Body of pancreas (tissue), 4 donors: ENCODE measurements at regions not wholly inside any gene's neighbourhood (a gene's known extent, or its start where the extent isn't known, plus 50 kb on each side); places are given as distances from the start of the nearest gene placed in this dataset.

Experiments used
- ATAC-seq: fragments of 150-250 bp; one replicate; pipeline ENCODE4 v1.9.1; 2016
- DNase-seq, 4 donors: peaks; one replicate each; pipeline ENCODE4 v3.0.0-alpha.2; 2019
- H3K27ac ChIP-seq, 4 donors: fragments of 200-600 bp; sonication (generic); 1 replicate in 3 of 4; 2 replicates in 1 of 4; pipeline versions ENCODE4 v1.5.1 to v1.6.1; 2016 to 2019; ENCODE audit warnings: mild to moderate bottlenecking in 1 of 4, mixed read lengths in 1 of 4, moderate library complexity in 1 of 4
- H3K27me3 ChIP-seq, 2 donors: fragments of 200-600 bp; sonication (generic); one replicate each; pipeline ENCODE4 v1.6.0; 2016; ENCODE audit warnings: mild to moderate bottlenecking in 1 of 2
- H3K36me3 ChIP-seq, 2 donors: fragments of 200-600 bp; sonication (generic); replicated peaks in 1 of 2; 2 replicates each; pipeline ENCODE4 v1.5.1; 2016; ENCODE audit warnings: low read depth in 2 of 2; ENCODE audit not compliant: insufficient read depth in 1 of 2
- H3K4me1 ChIP-seq: fragments of 200-600 bp; sonication (generic); one replicate; pipeline ENCODE4 v1.6.0; 2016
- H3K4me3 ChIP-seq, 2 donors: fragments of 200-600 bp; sonication (generic); 1 replicate in 1 of 2; 2 replicates in 1 of 2; pipeline ENCODE4 v1.5.1; 2016 to 2019
- H3K9me3 ChIP-seq, 3 donors: fragments of 200-600 bp; sonication (generic); 1 replicate in 2 of 3; 2 replicates in 1 of 3; pipeline ENCODE4 v1.5.1; 2016
- CTCF ChIP-seq, 7 experiments: fragments of 450-650 bp in 4 of 7; fragments of 200-600 bp in 3 of 7; sonication (generic) in 3 of 7; IDR thresholded peaks; one replicate each; pipeline ENCODE4 v1.5.1; 2016 to 2019; ENCODE audit warnings: antibody characterized with exemption in 7 of 7
- POLR2A ChIP-seq, 3 donors: fragments of 450-650 bp; IDR thresholded peaks; one replicate each; pipeline ENCODE4 v1.6.1; 2016; ENCODE audit warnings: antibody characterized with exemption in 3 of 3, mild to moderate bottlenecking in 2 of 3
- WGBS, 2 donors: methylation state at CpG; one replicate each; pipeline ENCODE4 v1.1.5; 2017; 5-methylcytosine and 5-hydroxymethylcytosine counted together
- intact Hi-C: fragments of 100-400 bp; cut with DNase I; formaldehyde crosslinking; loops from one replicate; pipeline ENCODE4 v1.15.1; 2023

GRCh38 chr12:91968777-91969171, 176.9 kb downstream of the BTG1 start:
- no peak overlapping the region for H3K4me3 ChIP-seq
- TF ChIP-seq POLR2A (IDR thresholded peaks at IDR 0.05) = no peak
- TF ChIP-seq CTCF (IDR thresholded peaks at IDR 0.05) = no peak
- no peaks in the 10 kb centered on the region for H3K36me3 ChIP-seq
- ATAC-seq (no peak), DNase-seq (no peak)
- no peak overlapping the region for H3K27ac ChIP-seq
- intact Hi-C loops = no loop called here
- no peaks in the 10 kb centered on the region for H3K4me1 ChIP-seq
- no peaks in the 10 kb centered on the region for H3K27me3 ChIP-seq
- 93 to 98% methylated on average over 3 of the region's 3 CpGs for WGBS, 2 donors
- H3K9me3 ChIP-seq = no peaks in the 10 kb centered on the region

- H3K36me3 ChIP-seq = no peaks in the 10 kb centered on the region
- H3K9me3 ChIP-seq = no peaks in the 10 kb centered on the region
- DNase-seq (no peak), ATAC-seq (no peak)
- no peaks in the 10 kb centered on the region for H3K27me3 ChIP-seq
- H3K4me1 ChIP-seq = no peaks in the 10 kb centered on the region
- H3K27ac ChIP-seq = no peak overlapping the region
- TF ChIP-seq CTCF (IDR thresholded peaks at IDR 0.05) = no peak
- no peak for TF ChIP-seq POLR2A (IDR thresholded peaks at IDR 0.05)
- H3K4me3 ChIP-seq = no peak overlapping the region
- intact Hi-C loops = no loop called here
Measured at GRCh38 chr12:91968076-91968776, 177.4 kb downstream of the BTG1 start.

GRCh38 chr12:91967590-91967989, 178.1 kb downstream of the BTG1 start:
- no peak overlapping the region for H3K4me3 ChIP-seq
- ATAC-seq (no peak), DNase-seq (no peak)
- TF ChIP-seq CTCF (IDR thresholded peaks at IDR 0.05) (no peak), POLR2A (IDR thresholded peaks at IDR 0.05) (no peak)
- no peaks in the 10 kb centered on the region for H3K9me3 ChIP-seq
- H3K4me1 ChIP-seq = no peaks in the 10 kb centered on the region
- H3K27ac ChIP-seq = no peak overlapping the region
- H3K36me3 ChIP-seq = no peaks in the 10 kb centered on the region
- H3K27me3 ChIP-seq = no peaks in the 10 kb centered on the region
- intact Hi-C loops = no loop called here
- 81 to 83% methylated on average over 1 of the region's 1 CpG for WGBS, 2 donors

GRCh38 chr12:91965781-91966180, 179.9 kb downstream of the BTG1 start:
- no peak for ATAC-seq

More at GRCh38 chr12:91965781-91966180, 179.9 kb downstream of the BTG1 start:
- H3K36me3 ChIP-seq = no peaks in the 10 kb centered on the region
- TF ChIP-seq POLR2A (IDR thresholded peaks at IDR 0.05) (no peak), CTCF (IDR thresholded peaks at IDR 0.05) (no peak)
- H3K27ac ChIP-seq = no peak overlapping the region
- no peaks in the 10 kb centered on the region for H3K9me3 ChIP-seq
- 36 to 39% methylated on average over 1 of the region's 1 CpG for WGBS, 2 donors
- H3K27me3 ChIP-seq = no peaks in the 10 kb centered on the region
- intact Hi-C loops = no loop called here
- DNase-seq = no peak
- peaks cover 13% of the 10 kb centered on the region for H3K4me1 ChIP-seq
- no peak overlapping the region for H3K4me3 ChIP-seq
